Heart left ventricle (tissue), 16 donors: ENCODE measurements at regions not wholly inside any gene's neighbourhood (a gene's known extent, or its start where the extent isn't known, plus 50 kb on each side); places are given as distances from the start of the nearest gene placed in this dataset.

Experiments used
- ATAC-seq, 4 donors: fragments of 200-7000 bp; cut with Tn5 transposase; one replicate each; pipeline ENCODE4 v1.9.1; 2020 to 2022; ENCODE audit warnings: moderate library complexity in 4 of 4, mild to moderate bottlenecking in 3 of 4, moderate number of reproducible peaks in 1 of 4
- DNase-seq, 5 donors: peaks; one replicate each; pipeline ENCODE4 v3.0.0-alpha.2; 2020
- H3K27ac ChIP-seq, 12 donors: fragments of 200-600 bp; sonication (generic) in 4 of 12; one replicate each; pipeline versions ENCODE4 v1.5.0 to v1.8.0; 2016 to 2022; ENCODE audit warnings: mild to moderate bottlenecking in 2 of 12
- H3K27me3 ChIP-seq, 9 donors: fragments of 200-600 bp; sonication (generic) in 2 of 9; one replicate each; pipeline versions ENCODE4 v1.5.1 to v1.8.0; 2016 to 2022; ENCODE audit warnings: mild to moderate bottlenecking in 3 of 9
- H3K36me3 ChIP-seq, 9 donors: fragments of 200-600 bp; sonication (generic) in 2 of 9; one replicate each; pipeline versions ENCODE4 v1.5.0 to v1.8.0; 2018 to 2022; ENCODE audit warnings: mild to moderate bottlenecking in 2 of 9
- H3K4me1 ChIP-seq, 12 donors: fragments of 200-600 bp; sonication (generic) in 4 of 12; one replicate each; pipeline versions ENCODE4 v1.5.0 to v1.8.0; 2016 to 2022; ENCODE audit warnings: mild to moderate bottlenecking in 3 of 12
- H3K4me3 ChIP-seq, 12 donors: fragments of 200-600 bp; sonication (generic) in 4 of 12; one replicate each; pipeline versions ENCODE4 v1.5.0 to v1.8.0; 2017 to 2022; ENCODE audit warnings: mild to moderate bottlenecking in 9 of 12, moderate library complexity in 4 of 12
- H3K9me3 ChIP-seq, 12 donors: fragments of 200-600 bp; sonication (generic) in 4 of 12; one replicate each; pipeline versions ENCODE4 v1.5.0 to v1.8.0; 2016 to 2022; ENCODE audit warnings: mild to moderate bottlenecking in 1 of 12
- POLR2A ChIP-seq, 2 donors: fragments of 450-650 bp; IDR thresholded peaks; one replicate each; pipeline ENCODE4 v1.6.1; 2017; ENCODE audit warnings: antibody characterized with exemption in 2 of 2, mild to moderate bottlenecking in 2 of 2, moderate library complexity in 2 of 2
- WGBS, 4 donors: extraction: QIAGEN DNeasy Blood & Tissue Kit in 2 of 4; methylation state at CpG; one replicate each; pipeline versions ENCODE4 v1.1.5 to v1.1.7; 2013 to 2018; 5-methylcytosine and 5-hydroxymethylcytosine counted together
- intact Hi-C, 10 donors: fragments of 100-400 bp; cut with DNase I; formaldehyde crosslinking; loops; one replicate each; pipeline versions ENCODE4 v1.11.1 to v1.14.2; 2022
- TF ChIP-seq, protein P1 (sequence below), 12 donors: fragments of 200-600 bp; sonication (generic) in 4 of 12; IDR thresholded peaks; one replicate each; pipeline versions ENCODE4 v1.5.0 to v1.8.0; 2018 to 2022; ENCODE audit warnings: antibody characterized with exemption in 12 of 12, mild to moderate bottlenecking in 5 of 12
- donor health status: ischemic (EF 13 %, LVEDD 7.1; RV severe dilation, severe dysfunction).
- donor health status: healthy with polysubstance abuse.
- donor health status: DM: no; HTN: yes; CAD: no.
- donor health status: DM: no; HTN: no; CAD: no.
- donor health status: ischemic (EF 25% LVEDD 6.9; RV normal size, moderate dysfunction).
- donor health status: ischemic (EF 25% LVEDD 5.7; RV mildly dilated, moderate dysfunction).
- donor health status: healthy.
- donor health status: DM: yes; HTN: yes; CAD: no.
- donor health status: ischemic (EF 35%, LVEDD 5.7; RV mildly dilated, moderate dysfunction).
- donor health status: nonischemic (EF 11% LVEDD 7.7; RV severe dilation, severe dysfunction).
- donor health status: DM: yes; HTN: yes; CAD: no.
- donor health status: PGD.
- donor health status: ischemic (EF 29% LVEDD 5.4; RV normal size, mild dysfunction).
- donor health status: nonischemic (EF 23%, LVEDD 6.1; RV moderate dilation, normal function).

DNA sequence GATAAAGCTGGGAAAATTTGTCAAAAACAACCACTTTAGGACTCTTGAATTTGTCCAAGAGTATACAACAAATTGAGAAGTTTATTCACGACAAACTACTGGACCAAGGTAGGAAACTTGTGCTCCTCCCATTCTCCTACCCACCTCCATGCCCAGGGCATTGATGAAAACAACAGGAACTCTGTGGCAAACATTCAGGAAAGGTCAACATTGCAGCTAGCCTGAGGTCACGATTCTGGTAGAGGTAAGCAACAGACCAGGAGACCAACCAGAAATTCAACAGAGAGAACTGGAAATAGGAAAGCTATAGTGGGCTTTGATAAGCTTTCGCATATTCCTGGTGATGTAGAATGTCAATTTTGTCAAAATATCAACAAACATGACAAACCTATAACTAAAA, 209.1 kb upstream of the CTAGE1 start:
- no peak overlapping the region for H3K4me3 ChIP-seq
- no peak for DNase-seq
- H3K27me3 ChIP-seq = no peaks in the 10 kb centered on the region
- H3K27ac ChIP-seq = no peak overlapping the region
- H3K9me3 ChIP-seq = peaks cover 0 to 13% (median 0%) of the 10 kb centered on the region in 12 donors
- intact Hi-C loops = loop anchor here in 1 of 10 donors (10.0 kb wide), 1 partner anchor 48 kb away; no protein-coding TSS in a partner anchor
- H3K4me1 ChIP-seq = no peaks in the 10 kb centered on the region
- ATAC-seq = no peak
- H3K36me3 ChIP-seq = no peaks in the 10 kb centered on the region
- TF ChIP-seq, protein P1, sequence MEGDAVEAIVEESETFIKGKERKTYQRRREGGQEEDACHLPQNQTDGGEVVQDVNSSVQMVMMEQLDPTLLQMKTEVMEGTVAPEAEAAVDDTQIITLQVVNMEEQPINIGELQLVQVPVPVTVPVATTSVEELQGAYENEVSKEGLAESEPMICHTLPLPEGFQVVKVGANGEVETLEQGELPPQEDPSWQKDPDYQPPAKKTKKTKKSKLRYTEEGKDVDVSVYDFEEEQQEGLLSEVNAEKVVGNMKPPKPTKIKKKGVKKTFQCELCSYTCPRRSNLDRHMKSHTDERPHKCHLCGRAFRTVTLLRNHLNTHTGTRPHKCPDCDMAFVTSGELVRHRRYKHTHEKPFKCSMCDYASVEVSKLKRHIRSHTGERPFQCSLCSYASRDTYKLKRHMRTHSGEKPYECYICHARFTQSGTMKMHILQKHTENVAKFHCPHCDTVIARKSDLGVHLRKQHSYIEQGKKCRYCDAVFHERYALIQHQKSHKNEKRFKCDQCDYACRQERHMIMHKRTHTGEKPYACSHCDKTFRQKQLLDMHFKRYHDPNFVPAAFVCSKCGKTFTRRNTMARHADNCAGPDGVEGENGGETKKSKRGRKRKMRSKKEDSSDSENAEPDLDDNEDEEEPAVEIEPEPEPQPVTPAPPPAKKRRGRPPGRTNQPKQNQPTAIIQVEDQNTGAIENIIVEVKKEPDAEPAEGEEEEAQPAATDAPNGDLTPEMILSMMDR (IDR thresholded peaks at IDR 0.05) = no peak
- TF ChIP-seq POLR2A (IDR thresholded peaks at IDR 0.05) = no peak
- 88 to 93% (median 91%) methylated on average over 3 of the region's 3 CpGs for WGBS, 4 donors

DNA sequence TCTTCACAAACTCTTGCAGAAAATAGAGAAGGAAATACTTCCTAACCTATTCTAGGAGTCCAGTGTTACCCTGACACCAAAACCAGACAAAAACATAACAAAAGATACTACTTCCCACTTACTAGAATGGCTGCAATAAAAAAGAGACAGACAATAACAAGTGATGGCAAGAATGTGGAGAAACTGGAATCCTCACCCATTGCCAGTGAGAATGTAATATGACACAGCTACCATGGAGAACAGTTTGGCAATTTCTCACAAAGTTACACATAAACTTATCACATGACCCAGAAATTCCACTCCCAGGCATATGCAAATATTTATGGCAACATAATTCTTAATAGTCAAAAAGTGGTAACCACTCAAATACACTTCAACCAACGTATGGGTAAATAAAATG, 209.8 kb upstream of the CTAGE1 start:
- ATAC-seq (no peak), DNase-seq (no peak)
- intact Hi-C loops = loop anchor here in 1 of 10 donors (10.0 kb wide), 1 partner anchor 47 kb away; no protein-coding TSS in a partner anchor
- Histone ChIP-seq H3K36me3 (no peaks in the 10 kb centered on the region), H3K9me3 (peaks cover 0 to 13% (median 0%) of the 10 kb centered on the region in 12 donors), H3K4me1 (no peaks in the 10 kb centered on the region), H3K27ac (no peak overlapping the region), H3K4me3 (no peak overlapping the region), H3K27me3 (no peaks in the 10 kb centered on the region)
- TF ChIP-seq POLR2A (IDR thresholded peaks at IDR 0.05) = no peak
- TF ChIP-seq, protein P1 (IDR thresholded peaks at IDR 0.05) = no peak
- 83 to 94% (median 84%) methylated on average over 1 of the region's 1 CpG for WGBS, 4 donors

DNA sequence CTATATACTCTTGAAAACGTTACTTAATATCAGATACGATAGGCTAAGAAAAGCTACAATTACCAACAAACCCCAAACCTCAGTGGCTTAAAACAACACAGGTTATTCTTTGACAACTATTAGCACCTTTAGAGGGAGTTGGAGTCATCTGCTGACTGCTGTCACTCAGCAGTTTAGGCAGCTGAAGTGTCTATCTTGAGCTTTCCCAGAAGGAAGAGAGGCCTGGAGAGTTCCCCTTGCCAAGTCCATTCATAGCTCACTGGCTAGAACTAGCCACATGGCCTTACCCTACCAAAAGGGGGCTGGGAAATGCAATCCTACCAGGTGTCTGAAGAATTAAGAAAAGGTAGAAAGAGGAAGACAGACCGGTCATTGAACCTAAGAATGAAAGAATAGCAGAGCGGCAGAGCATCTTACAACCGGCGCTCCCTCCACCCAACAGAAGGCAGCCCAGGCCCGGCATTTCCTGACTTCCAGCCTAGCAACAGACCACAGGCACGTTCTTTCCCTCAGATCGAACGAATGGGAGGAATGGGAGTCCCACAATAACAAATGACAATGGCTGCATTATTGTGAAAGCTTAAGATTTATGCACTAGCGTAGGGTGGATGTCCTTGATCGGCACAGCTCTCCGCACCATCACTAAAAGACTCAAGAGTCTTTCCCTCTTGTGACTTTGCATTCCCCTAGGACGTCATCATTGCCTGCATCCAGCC, 211.2 kb upstream of the CTAGE1 start:
- DNase-seq (no peak), ATAC-seq (peak in 2 of 4 donors; percentile 58 to 69)
- Histone ChIP-seq H3K9me3 (peaks cover 0 to 13% (median 0%) of the 10 kb centered on the region in 12 donors), H3K27me3 (no peaks in the 10 kb centered on the region), H3K4me3 (no peak overlapping the region), H3K36me3 (no peaks in the 10 kb centered on the region), H3K4me1 (no peaks in the 10 kb centered on the region), H3K27ac (no peak overlapping the region)
- intact Hi-C loops = loop anchor here in 1 of 10 donors (10.0 kb wide), 1 partner anchor 46 kb away; no protein-coding TSS in a partner anchor
- WGBS, 4 donors = 74 to 80% (median 78%) methylated on average over 14 of the region's 14 CpGs
- TF ChIP-seq, protein P1 (IDR thresholded peaks at IDR 0.05) = no peak
- no peak for TF ChIP-seq POLR2A (IDR thresholded peaks at IDR 0.05)

DNA sequence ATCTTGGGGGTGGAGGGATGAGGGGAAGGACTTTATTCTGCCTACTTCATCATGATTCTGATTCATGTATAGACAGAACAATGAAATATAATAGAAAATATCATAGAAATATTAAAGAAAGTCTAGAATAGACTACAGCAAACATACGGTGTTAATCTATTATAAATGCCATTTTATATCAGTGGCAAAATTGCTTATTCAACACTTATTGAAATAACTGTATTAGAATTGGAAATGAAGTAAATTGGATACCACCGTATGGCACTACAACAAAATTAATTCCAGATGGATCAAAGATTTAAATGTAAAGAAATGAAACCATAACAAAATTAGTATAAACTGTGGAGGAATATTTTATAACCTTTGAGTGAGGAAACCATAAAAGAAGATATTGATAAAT, 213.3 kb upstream of the CTAGE1 start:
- intact Hi-C loops = no loop called here
- no peaks in the 10 kb centered on the region for H3K27me3 ChIP-seq
- no peak overlapping the region for H3K4me3 ChIP-seq
- no peak for DNase-seq
- H3K36me3 ChIP-seq = no peaks in the 10 kb centered on the region
- TF ChIP-seq POLR2A (IDR thresholded peaks at IDR 0.05) = no peak
- TF ChIP-seq, protein P1 (IDR thresholded peaks at IDR 0.05) = no peak
- no peak for ATAC-seq
- 95% methylated on average over 2 of the region's 2 CpGs for WGBS, 4 donors
- peaks cover 0 to 14% (median 0%) of the 10 kb centered on the region in 12 donors for H3K9me3 ChIP-seq
- H3K4me1 ChIP-seq = no peaks in the 10 kb centered on the region
- no peak overlapping the region for H3K27ac ChIP-seq
